Upper lobe of right lung (tissue), 1 donor: ENCODE measurements at regions not wholly inside any gene's neighbourhood (a gene's known extent, or its start where the extent isn't known, plus 50 kb on each side); places are given as distances from the start of the nearest gene placed in this dataset.

Experiments
- ATAC-seq: fragments of 200-7000 bp; cut with Tn5 transposase; one replicate; pipeline ENCODE4 v1.9.1; 2020; ENCODE audit warnings: mild to moderate bottlenecking, moderate library complexity
- DNase-seq: peaks from one replicate; pipeline ENCODE4 v3.0.0-alpha.2; 2020
- H3K27ac ChIP-seq: fragments of 200-600 bp; one replicate; pipeline ENCODE4 v1.8.0; 2022
- H3K27me3 ChIP-seq: fragments of 200-600 bp; one replicate; pipeline ENCODE4 v1.8.0; 2022; ENCODE audit warnings: mild to moderate bottlenecking
- H3K36me3 ChIP-seq: fragments of 200-600 bp; one replicate; pipeline ENCODE4 v1.8.0; 2022
- H3K4me1 ChIP-seq: fragments of 200-600 bp; one replicate; pipeline ENCODE4 v1.8.0; 2022
- H3K4me3 ChIP-seq: fragments of 200-600 bp; one replicate; pipeline ENCODE4 v1.8.0; 2022; ENCODE audit warnings: mild to moderate bottlenecking
- H3K9me3 ChIP-seq: fragments of 200-600 bp; one replicate; pipeline ENCODE4 v1.8.0; 2022
- intact Hi-C: fragments of 100-400 bp; cut with DNase I; formaldehyde crosslinking; loops from one replicate; pipeline ENCODE4 v1.11.0; 2022
- TF ChIP-seq, protein P1 (sequence below): fragments of 200-600 bp; IDR thresholded peaks from one replicate; pipeline ENCODE4 v1.8.0; 2022; ENCODE audit warnings: antibody characterized with exemption
- donor health status: DM: no; HTN: yes; CAD: no; lungs with severe emphysema.

GRCh38 chr20:55693641-55694040 is 311.7 kb downstream of the CBLN4 start:
- H3K27ac ChIP-seq, result no peak overlapping the region
- intact Hi-C loops, result no loop called here
- H3K27me3 ChIP-seq, result no peaks in the 10 kb centered on the region
- no peaks in the 10 kb centered on the region for H3K4me1 ChIP-seq
- H3K4me3 ChIP-seq, result no peak overlapping the region
- ATAC-seq (no peak), DNase-seq (no peak)
- TF ChIP-seq, protein P1, sequence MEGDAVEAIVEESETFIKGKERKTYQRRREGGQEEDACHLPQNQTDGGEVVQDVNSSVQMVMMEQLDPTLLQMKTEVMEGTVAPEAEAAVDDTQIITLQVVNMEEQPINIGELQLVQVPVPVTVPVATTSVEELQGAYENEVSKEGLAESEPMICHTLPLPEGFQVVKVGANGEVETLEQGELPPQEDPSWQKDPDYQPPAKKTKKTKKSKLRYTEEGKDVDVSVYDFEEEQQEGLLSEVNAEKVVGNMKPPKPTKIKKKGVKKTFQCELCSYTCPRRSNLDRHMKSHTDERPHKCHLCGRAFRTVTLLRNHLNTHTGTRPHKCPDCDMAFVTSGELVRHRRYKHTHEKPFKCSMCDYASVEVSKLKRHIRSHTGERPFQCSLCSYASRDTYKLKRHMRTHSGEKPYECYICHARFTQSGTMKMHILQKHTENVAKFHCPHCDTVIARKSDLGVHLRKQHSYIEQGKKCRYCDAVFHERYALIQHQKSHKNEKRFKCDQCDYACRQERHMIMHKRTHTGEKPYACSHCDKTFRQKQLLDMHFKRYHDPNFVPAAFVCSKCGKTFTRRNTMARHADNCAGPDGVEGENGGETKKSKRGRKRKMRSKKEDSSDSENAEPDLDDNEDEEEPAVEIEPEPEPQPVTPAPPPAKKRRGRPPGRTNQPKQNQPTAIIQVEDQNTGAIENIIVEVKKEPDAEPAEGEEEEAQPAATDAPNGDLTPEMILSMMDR, result no peak
- no peaks in the 10 kb centered on the region for H3K9me3 ChIP-seq
- H3K36me3 ChIP-seq, result no peaks in the 10 kb centered on the region

GRCh38 chr20:55685841-55686240 is 319.5 kb downstream of the CBLN4 start:
- no peaks in the 10 kb centered on the region for H3K4me1 ChIP-seq
- no peaks in the 10 kb centered on the region for H3K9me3 ChIP-seq
- no peaks in the 10 kb centered on the region for H3K36me3 ChIP-seq
- ATAC-seq, result no peak
- no peaks in the 10 kb centered on the region for H3K27me3 ChIP-seq
- intact Hi-C loops, result no loop called here
- H3K4me3 ChIP-seq, result no peak overlapping the region
- H3K27ac ChIP-seq, result no peak overlapping the region
- no peak for DNase-seq
- TF ChIP-seq, protein P1, result no peak

GRCh38 chr20:55685425-55685824 is 319.9 kb downstream of the CBLN4 start:
- TF ChIP-seq, protein P1, result no peak
- H3K4me1 ChIP-seq, result no peaks in the 10 kb centered on the region
- no peaks in the 10 kb centered on the region for H3K27me3 ChIP-seq
- H3K4me3 ChIP-seq, result no peak overlapping the region
- H3K9me3 ChIP-seq, result no peaks in the 10 kb centered on the region
- ATAC-seq (no peak), DNase-seq (no peak)
- no peaks in the 10 kb centered on the region for H3K36me3 ChIP-seq
- no peak overlapping the region for H3K27ac ChIP-seq
- intact Hi-C loops, result no loop called here

DNA sequence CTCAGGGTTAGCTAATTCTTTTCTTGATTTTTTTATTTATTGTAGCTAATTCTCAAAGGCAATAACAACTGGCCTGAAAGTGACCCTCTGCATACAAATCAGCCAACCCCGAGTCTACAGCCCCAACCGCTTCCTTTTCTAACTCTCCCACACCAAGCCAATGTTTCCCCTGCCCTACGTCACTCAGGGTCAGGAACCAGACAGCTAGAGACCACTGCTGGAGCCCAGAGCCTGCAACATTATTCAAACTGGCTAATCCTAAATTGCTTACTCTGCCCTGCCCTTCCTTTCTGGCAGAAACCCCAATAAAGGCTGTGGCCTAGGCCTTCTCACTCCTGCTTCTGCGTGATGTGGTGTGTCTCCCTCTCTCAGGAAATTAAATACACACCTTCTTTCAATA is 320.7 kb downstream of the CBLN4 start:
- Histone ChIP-seq H3K36me3 (no peaks in the 10 kb centered on the region), H3K27me3 (no peaks in the 10 kb centered on the region), H3K9me3 (no peaks in the 10 kb centered on the region), H3K4me3 (no peak overlapping the region), H3K27ac (no peak overlapping the region), H3K4me1 (no peaks in the 10 kb centered on the region)
- intact Hi-C loops, result no loop called here
- DNase-seq (no peak), ATAC-seq (no peak)
- TF ChIP-seq, protein P1, result no peak

DNA sequence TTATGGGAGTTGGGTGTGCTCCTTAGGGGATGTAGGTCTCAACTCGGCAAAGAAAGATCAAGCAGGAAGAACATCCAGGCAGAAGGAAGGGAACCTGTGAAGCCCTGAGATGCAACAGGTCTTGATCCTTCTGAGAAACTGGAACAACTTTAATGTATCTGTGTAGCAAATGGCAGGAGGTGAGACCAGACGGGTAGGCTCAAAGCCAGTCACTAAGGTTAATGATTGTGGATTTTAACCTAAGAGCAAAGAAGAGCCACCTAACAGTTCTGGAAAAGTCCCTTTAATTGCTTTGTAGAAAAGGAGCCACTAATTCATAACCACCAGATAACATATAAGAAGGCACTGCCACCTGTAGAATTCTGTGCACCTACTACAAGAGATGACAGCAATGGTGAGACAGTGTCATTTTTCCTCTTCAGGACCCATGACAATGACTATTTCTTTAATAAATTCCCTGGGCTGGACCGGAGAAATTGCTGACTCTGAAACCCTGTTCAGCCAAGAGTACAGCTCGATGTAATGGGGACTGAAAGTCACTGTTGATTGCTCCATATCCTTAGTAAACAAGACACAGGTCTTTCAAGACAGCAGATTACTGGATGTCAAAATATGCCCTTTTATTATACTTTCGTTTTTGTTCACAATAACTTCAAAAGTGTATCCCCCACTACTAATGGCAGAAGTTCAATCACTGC is 326.2 kb downstream of the CBLN4 start:
- ATAC-seq (no peak), DNase-seq (no peak)
- H3K4me3 ChIP-seq, result no peak overlapping the region
- H3K27me3 ChIP-seq, result no peaks in the 10 kb centered on the region
- no peak overlapping the region for H3K27ac ChIP-seq
- TF ChIP-seq, protein P1, result no peak
- intact Hi-C loops, result no loop called here
- no peaks in the 10 kb centered on the region for H3K36me3 ChIP-seq
- H3K9me3 ChIP-seq, result no peaks in the 10 kb centered on the region
- no peaks in the 10 kb centered on the region for H3K4me1 ChIP-seq

DNA sequence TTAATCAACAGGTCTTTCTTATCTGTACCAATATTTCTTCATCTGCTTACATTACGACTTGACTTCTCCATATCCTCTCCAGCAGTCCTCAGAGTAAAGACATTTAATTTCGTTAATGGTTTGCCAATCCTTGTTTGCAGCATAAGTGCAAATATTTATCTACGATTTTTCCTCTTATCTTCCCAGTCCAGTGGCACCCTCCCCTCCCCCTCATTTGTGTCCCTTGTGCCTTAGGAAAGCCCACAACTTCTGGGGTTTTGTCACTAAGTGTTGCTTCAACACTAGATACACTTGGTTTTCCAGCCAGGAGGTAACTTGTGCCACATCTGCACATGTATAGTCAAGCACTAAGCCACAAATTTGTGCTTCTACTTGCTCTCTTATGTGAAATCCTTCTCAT is 327.2 kb downstream of the CBLN4 start:
- Histone ChIP-seq H3K4me3 (no peak overlapping the region), H3K36me3 (no peaks in the 10 kb centered on the region), H3K27ac (no peak overlapping the region), H3K9me3 (no peaks in the 10 kb centered on the region), H3K27me3 (no peaks in the 10 kb centered on the region), H3K4me1 (no peaks in the 10 kb centered on the region)
- DNase-seq, result no peak
- TF ChIP-seq, protein P1, result no peak
- ATAC-seq, result no peak
- intact Hi-C loops, result no loop called here
